B cell (primary cell): ENCODE measurements at regions not wholly inside any gene's neighbourhood (a gene's known extent, or its start where the extent isn't known, plus 50 kb on each side); places are given as distances from the start of the nearest gene placed in this dataset.

ENCODE experiments used
- CTCF ChIP-seq: fragments of 200-600 bp; IDR thresholded peaks from one replicate; pipeline ENCODE4 v1.8.0; 2022; ENCODE audit warnings: antibody characterized with exemption, mild to moderate bottlenecking
- EZH2 ChIP-seq: IDR thresholded peaks from 2 replicates; pipeline ENCODE4 v1.6.1; 2012; ENCODE audit warnings: borderline replicate concordance, low read depth, mild to moderate bottlenecking, moderate library complexity, low read length; ENCODE audit not compliant: insufficient read depth, poor library complexity, severe bottlenecking

- no peak for TF ChIP-seq CTCF
- TF ChIP-seq EZH2 = no peak
Observed at GRCh38 chr7:142353147-142354060, 95.5 kb upstream of the PRSS58 start.
